Brain pericyte (primary cell): ENCODE measurements at regions not wholly inside any gene's neighbourhood (a gene's known extent, or its start where the extent isn't known, plus 50 kb on each side); places are given as distances from the start of the nearest gene placed in this dataset.

Experiments used
- DNase-seq: peaks from one replicate; pipeline ENCODE4 v3.0.0-alpha.2; 2012; ENCODE audit warnings: low read depth, low spot score

- DNase-seq: no peak
Observed at GRCh38 chr5:63727583-63727982, 234.7 kb downstream of the HTR1A start.

- DNase-seq: no peak
Observed at GRCh38 chr5:63726496-63726895, 235.7 kb downstream of the HTR1A start.

GRCh38 chr5:63719147-63719546, 243.1 kb downstream of the HTR1A start:
- DNase-seq: no peak

- DNase-seq: no peak
Observed at GRCh38 chr5:63700241-63700640, 262.0 kb downstream of the HTR1A start.

- no peak for DNase-seq
Observed at GRCh38 chr5:63697811-63698210, 264.4 kb downstream of the HTR1A start.

- no peak for DNase-seq
Observed at GRCh38 chr5:63690546-63690945, 271.7 kb downstream of the HTR1A start.

GRCh38 chr5:63687854-63688516, 274.3 kb downstream of the HTR1A start:
- no peak for DNase-seq

- DNase-seq: no peak
Observed at GRCh38 chr5:63686938-63687337, 275.3 kb downstream of the HTR1A start.

GRCh38 chr5:63686181-63686580, 276.1 kb downstream of the HTR1A start:
- DNase-seq: no peak

- DNase-seq: no peak
Observed at GRCh38 chr5:63685454-63685853, 276.8 kb downstream of the HTR1A start.

GRCh38 chr5:63674881-63675280, 287.4 kb downstream of the HTR1A start:
- DNase-seq: no peak

GRCh38 chr5:63655043-63655442, 307.2 kb downstream of the HTR1A start:
- DNase-seq: no peak

GRCh38 chr5:63650581-63650980, 311.7 kb downstream of the HTR1A start:
- DNase-seq: no peak

- DNase-seq: no peak
Observed at GRCh38 chr5:63648376-63648775, 313.9 kb downstream of the HTR1A start.

- no peak for DNase-seq
Observed at GRCh38 chr5:63629951-63630630, 332.2 kb downstream of the HTR1A start.

GRCh38 chr5:63613442-63613841, 348.8 kb downstream of the HTR1A start:
- no peak for DNase-seq

GRCh38 chr5:63603996-63604395, 358.2 kb downstream of the HTR1A start:
- DNase-seq: no peak

GRCh38 chr5:63602971-63603370, 359.3 kb downstream of the HTR1A start:
- no peak for DNase-seq

GRCh38 chr5:63596254-63596653, 366.0 kb downstream of the HTR1A start:
- no peak for DNase-seq

GRCh38 chr5:63573380-63573779, 388.9 kb downstream of the HTR1A start:
- DNase-seq: no peak

- no peak for DNase-seq
Observed at GRCh38 chr5:63572740-63573139, 389.5 kb downstream of the HTR1A start.

GRCh38 chr5:63570752-63571151, 391.5 kb downstream of the HTR1A start:
- DNase-seq: no peak

- no peak for DNase-seq
Observed at GRCh38 chr5:63564789-63565188, 397.5 kb downstream of the HTR1A start.
